ENCODE measurements at regions not wholly inside any gene's neighbourhood (a gene's known extent, or its start where the extent isn't known, plus 50 kb on each side); places are given as distances from the start of the nearest gene placed in this dataset.
A peak's percentile ranks its signal among the peaks of the same experiment; 100 is the strongest.

- Histone ChIP-seq H3K9me3 (ENCODE audit: low read length) (no peaks in the 10 kb centered on the region), H3K4me3 (ENCODE audit: low read depth, low read length, poor library complexity, severe bottlenecking) (no peak overlapping the region), H3K4me2 (ENCODE audit: low read length) (no peak overlapping the region), H3K27ac (ENCODE audit: low read depth, low read length, poor library complexity, severe bottlenecking) (no peak overlapping the region), H3K79me2 (ENCODE audit: insufficient read depth, low read depth, low read length) (no peaks in the 10 kb centered on the region), H3K9me2 (ENCODE audit: insufficient read depth, low read length) (no peaks in the 10 kb centered on the region), H2AFZ (ENCODE audit: low read length) (peak overlapping the region; percentile 62; the same call in 1 of the 2 replicates), H3K36me3 (ENCODE audit: insufficient read depth, low read length) (no peaks in the 10 kb centered on the region), H4K20me1 (ENCODE audit: insufficient read depth, low read length) (no peaks in the 10 kb centered on the region), H3K4me1 (ENCODE audit: insufficient read depth, low read length, poor library complexity, severe bottlenecking) (peaks cover 27% of the 10 kb centered on the region)
- POLR2A ChIA-PET = interaction anchor here (0.7 to 1.7 kb wide), 6 partner anchors 29 to 613 kb away, joined by 3 to 6 read pairs (median 4); no protein-coding TSS in a partner anchor
- DNase-seq (ENCODE audit: low spot score) = peak; percentile 83
- TF ChIP-seq EZH2phosphoT487 (IDR thresholded peaks at IDR 0.05; ENCODE audit: borderline replicate concordance, low read depth, low read length) (no peak), CTCF (conservative IDR thresholded peaks at IDR 0.05; ENCODE audit: low read length) (peak; percentile 97)
- CTCF ChIA-PET (ENCODE audit: unreplicated experiment) = interaction anchor here (0.8 to 2.4 kb wide), 6 partner anchors 9 to 251 kb away, joined by 3 to 10 read pairs (median 6); partner anchors contain the start of gene RASGRP1
- intact Hi-C loops (cut with micrococcal nuclease; ENCODE audit: unreplicated experiment) = loop anchor here (5.0 kb wide), 1 partner anchor 694 kb away; no protein-coding TSS in a partner anchor
- no TSS peak for BruUV-seq (replicated peaks)
Observed at GRCh38 chr15:38690719-38691332, 126.2 kb upstream of the RASGRP1 start.

- no peak for DNase-seq (ENCODE audit: low spot score)
- no peaks in the 10 kb centered on the region for H3K9me2 ChIP-seq (ENCODE audit: insufficient read depth, low read length)
- H3K79me2 ChIP-seq (ENCODE audit: insufficient read depth, low read depth, low read length) = no peaks in the 10 kb centered on the region
- H3K4me1 ChIP-seq (ENCODE audit: insufficient read depth, low read length, poor library complexity, severe bottlenecking) = peaks cover 27% of the 10 kb centered on the region
- no peak overlapping the region for H3K4me3 ChIP-seq (ENCODE audit: low read depth, low read length, poor library complexity, severe bottlenecking)
- intact Hi-C loops (cut with micrococcal nuclease; ENCODE audit: unreplicated experiment) = loop anchor here (5.0 kb wide), 1 partner anchor 694 kb away; no protein-coding TSS in a partner anchor
- no peak overlapping the region for H3K27ac ChIP-seq (ENCODE audit: low read depth, low read length, poor library complexity, severe bottlenecking)
- ChIA-PET POLR2A (interaction anchor here (0.7 to 1.7 kb wide), 5 partner anchors 28 to 614 kb away, joined by 3 to 6 read pairs (median 3); partner anchors contain the start of gene FAM98B), CTCF (ENCODE audit: unreplicated experiment) (interaction anchor here (1.5 to 2.4 kb wide), 3 partner anchors 8 to 251 kb away, joined by 6 to 10 read pairs (median 9); partner anchors contain the start of gene RASGRP1)
- H3K36me3 ChIP-seq (ENCODE audit: insufficient read depth, low read length) = no peaks in the 10 kb centered on the region
- H2AFZ ChIP-seq (ENCODE audit: low read length) = no peak overlapping the region; the same call in 1 of the 2 replicates
- no peak for TF ChIP-seq CTCF (conservative IDR thresholded peaks at IDR 0.05; ENCODE audit: low read length)
- no peak for TF ChIP-seq EZH2phosphoT487 (IDR thresholded peaks at IDR 0.05; ENCODE audit: borderline replicate concordance, low read depth, low read length)
- no TSS peak for BruUV-seq (replicated peaks)
- no peaks in the 10 kb centered on the region for H3K9me3 ChIP-seq (ENCODE audit: low read length)
- H4K20me1 ChIP-seq (ENCODE audit: insufficient read depth, low read length) = no peaks in the 10 kb centered on the region
- H3K4me2 ChIP-seq (ENCODE audit: low read length) = no peak overlapping the region
Observed at GRCh38 chr15:38691377-38691776, 126.8 kb upstream of the RASGRP1 start.

Data from OCI-LY7 (cell line).